GM12872 (cell line): ENCODE measurements at regions not wholly inside any gene's neighbourhood (a gene's known extent, or its start where the extent isn't known, plus 50 kb on each side); places are given as distances from the start of the nearest gene placed in this dataset.

Source experiments
- CTCF ChIP-seq: IDR thresholded peaks from 3 replicates; pipeline ENCODE4 v1.5.1; 2011; ENCODE audit warnings: low read depth, mild to moderate bottlenecking, low read length, moderate library complexity; ENCODE audit not compliant: insufficient read depth

GRCh38 chr18:2179498-2180183 is 391.7 kb downstream of the METTL4 start:
- TF ChIP-seq CTCF = no peak

- TF ChIP-seq CTCF = no peak
These were observed 390.7 kb downstream of the METTL4 start for GRCh38 chr18:2180586-2180985.

GRCh38 chr18:2183432-2183831 is 387.9 kb downstream of the METTL4 start:
- TF ChIP-seq CTCF = no peak

GRCh38 chr18:2186967-2187366 is 384.3 kb downstream of the METTL4 start:
- TF ChIP-seq CTCF = no peak

GRCh38 chr18:2188258-2188657 is 383.0 kb downstream of the METTL4 start:
- TF ChIP-seq CTCF = no peak

GRCh38 chr18:2191180-2191790 is 380.0 kb downstream of the METTL4 start:
- TF ChIP-seq CTCF = no peak

- no peak for TF ChIP-seq CTCF
These were observed 378.7 kb downstream of the METTL4 start for GRCh38 chr18:2192562-2192961.

- no peak for TF ChIP-seq CTCF
These were observed 373.4 kb downstream of the METTL4 start for GRCh38 chr18:2197946-2198345.
